IPS-NIHi7 (cell line): ENCODE measurements at regions not wholly inside any gene's neighbourhood (a gene's known extent, or its start where the extent isn't known, plus 50 kb on each side); places are given as distances from the start of the nearest gene placed in this dataset.
A peak's percentile ranks its signal among the peaks of the same experiment; 100 is the strongest.

Experiments used
- DNase-seq: peaks from one replicate; pipeline ENCODE4 v3.0.0; 2012; ENCODE audit warnings: mixed read lengths; ENCODE audit errors: extremely low spot score

- no peak for DNase-seq
Observed at GRCh38 chr13:85091631-85092234, 707.5 kb downstream of the SLITRK6 start.

- DNase-seq, result no peak
Observed at GRCh38 chr13:85089186-85089585, 710.0 kb downstream of the SLITRK6 start.

- peak; percentile 8 for DNase-seq
Observed at GRCh38 chr13:85080691-85081090, 718.5 kb downstream of the SLITRK6 start.

- DNase-seq, result no peak
Observed at GRCh38 chr13:85076343-85076742, 722.9 kb downstream of the SLITRK6 start.

GRCh38 chr13:85074543-85075313 is 724.5 kb downstream of the SLITRK6 start:
- no peak for DNase-seq

GRCh38 chr13:85068231-85068630 is 731.0 kb downstream of the SLITRK6 start:
- DNase-seq, result no peak

GRCh38 chr13:85040215-85040614 is 759.0 kb downstream of the SLITRK6 start:
- DNase-seq, result no peak

GRCh38 chr13:85031771-85032170 is 767.4 kb downstream of the SLITRK6 start:
- no peak for DNase-seq

GRCh38 chr13:85028035-85028434 is 771.2 kb downstream of the SLITRK6 start:
- DNase-seq, result no peak

- no peak for DNase-seq
Observed at GRCh38 chr13:85019121-85019520, 780.1 kb downstream of the SLITRK6 start.

- no peak for DNase-seq
Observed at GRCh38 chr13:85013006-85013405, 786.2 kb downstream of the SLITRK6 start.

- DNase-seq, result no peak
Observed at GRCh38 chr13:85009447-85009846, 789.8 kb downstream of the SLITRK6 start.

GRCh38 chr13:84999252-84999651 is 800.0 kb downstream of the SLITRK6 start:
- DNase-seq, result no peak

GRCh38 chr13:84998681-84999080 is 800.5 kb downstream of the SLITRK6 start:
- no peak for DNase-seq

- DNase-seq, result no peak
Observed at GRCh38 chr13:84997858-84998257, 801.4 kb downstream of the SLITRK6 start.

GRCh38 chr13:84994582-84994981 is 804.6 kb downstream of the SLITRK6 start:
- DNase-seq, result no peak

GRCh38 chr13:84985860-84986259 is 813.4 kb downstream of the SLITRK6 start:
- DNase-seq, result peak; percentile 6

GRCh38 chr13:84983321-84983720 is 815.9 kb downstream of the SLITRK6 start:
- no peak for DNase-seq

- DNase-seq, result no peak
Observed at GRCh38 chr13:84980571-84980970, 818.6 kb downstream of the SLITRK6 start.

GRCh38 chr13:84978851-84979250 is 820.4 kb downstream of the SLITRK6 start:
- no peak for DNase-seq

GRCh38 chr13:84973661-84974060 is 825.6 kb downstream of the SLITRK6 start:
- peak; percentile 9 for DNase-seq

- DNase-seq, result no peak
Observed at GRCh38 chr13:84972907-84973306, 826.3 kb downstream of the SLITRK6 start.

- no peak for DNase-seq
Observed at GRCh38 chr13:84962849-84963248, 836.4 kb downstream of the SLITRK6 start.
